ENCODE measurements at regions not wholly inside any gene's neighbourhood (a gene's known extent, or its start where the extent isn't known, plus 50 kb on each side); places are given as distances from the start of the nearest gene placed in this dataset.

- TF ChIP-seq GATA3 (IDR thresholded peaks at IDR 0.05; ENCODE audit: low read depth, low read length) (no peak), GATA2 (IDR thresholded peaks at IDR 0.05; ENCODE audit: low read depth, low read length) (no peak)
Measured at GRCh38 chr11:106497822-106498221, 420.4 kb downstream of the AASDHPPT start.
